ENCODE measurements at regions not wholly inside any gene's neighbourhood (a gene's known extent, or its start where the extent isn't known, plus 50 kb on each side); places are given as distances from the start of the nearest gene placed in this dataset.

GRCh38 chr2:53021828-53022227 is 745.8 kb upstream of the CHAC2 start:
- no peak for TF ChIP-seq POLR2AphosphoS5 (IDR thresholded peaks at IDR 0.05; ENCODE audit: low read depth, low read length)
- no peak for TF ChIP-seq TAF1 (IDR thresholded peaks at IDR 0.05; ENCODE audit: borderline replicate concordance, insufficient read depth, low read length)
- no peak for TF ChIP-seq SIN3A (IDR thresholded peaks at IDR 0.05; ENCODE audit: borderline replicate concordance, insufficient read depth, low read length)
- no peak for TF ChIP-seq REST (IDR thresholded peaks at IDR 0.05; ENCODE audit: insufficient read depth in 1 of 2, low read depth in 2 of 2, low read length in 2 of 2)
- TF ChIP-seq FOXP2 (optimal IDR thresholded peaks at IDR 0.05; ENCODE audit: borderline replicate concordance, extremely low read depth, extremely low read length, insufficient read depth): no peak

All from PFSK-1 (cell line).